Adrenal gland (tissue), 9 donors: ENCODE measurements at regions not wholly inside any gene's neighbourhood (a gene's known extent, or its start where the extent isn't known, plus 50 kb on each side); places are given as distances from the start of the nearest gene placed in this dataset.

ENCODE experiments used
- DNase-seq, 7 donors: peaks; one replicate each; pipeline ENCODE4 v3.0.0-alpha.2; 2019 to 2020
- H3K27ac ChIP-seq, 5 donors: fragments of 200-600 bp; sonication (generic) in 4 of 5; 1 replicate in 3 of 5; 2 replicates in 2 of 5; pipeline versions ENCODE4 v1.5.1 to v1.8.0; 2016 to 2020; ENCODE audit warnings: mild to moderate bottlenecking in 1 of 5
- H3K27me3 ChIP-seq: fragments of 200-600 bp; 2 replicates; pipeline ENCODE4 v1.8.0; 2021
- H3K36me3 ChIP-seq, 2 donors: fragments of 200-600 bp; replicated peaks in 1 of 2; 1 replicate in 1 of 2; 2 replicates in 1 of 2; pipeline versions ENCODE4 v1.5.1 to v1.8.0; 2018 to 2022
- H3K4me1 ChIP-seq, 2 donors: fragments of 200-600 bp; replicated peaks in 1 of 2; 1 replicate in 1 of 2; 2 replicates in 1 of 2; pipeline versions ENCODE4 v1.5.1 to v1.8.0; 2018 to 2021
- H3K4me3 ChIP-seq, 4 donors: fragments of 200-600 bp; sonication (generic) in 3 of 4; one replicate each; pipeline ENCODE4 v1.5.1; 2016 to 2018
- H3K9me3 ChIP-seq, 3 donors: fragments of 200-600 bp; sonication (generic) in 1 of 3; replicated peaks in 1 of 3; 1 replicate in 2 of 3; 2 replicates in 1 of 3; pipeline versions ENCODE4 v1.5.1 to v1.8.0; 2016 to 2021
- CTCF ChIP-seq, 6 experiments: fragments of 450-650 bp in 4 of 6; fragments of 200-600 bp in 2 of 6; sonication (generic) in 1 of 6; IDR thresholded peaks; 1 replicate in 5 of 6; 2 replicates in 1 of 6; pipeline versions ENCODE4 v1.5.1 to v1.8.0; 2016 to 2021; ENCODE audit warnings: antibody characterized with exemption in 6 of 6, mild to moderate bottlenecking in 2 of 6, moderate library complexity in 1 of 6
- POLR2A ChIP-seq, 2 donors: fragments of 450-650 bp; IDR thresholded peaks; one replicate each; pipeline ENCODE4 v1.6.1; 2017; ENCODE audit warnings: antibody characterized with exemption in 2 of 2, mild to moderate bottlenecking in 2 of 2, moderate library complexity in 1 of 2
- WGBS, 4 donors: extraction: QIAGEN DNeasy Blood & Tissue Kit in 2 of 4; methylation state at CpG; one replicate each; pipeline versions ENCODE4 v1.1.5 to v1.1.7; 2013 to 2017; 5-methylcytosine and 5-hydroxymethylcytosine counted together
- intact Hi-C, 2 donors: fragments of 100-400 bp; cut with DNase I; formaldehyde crosslinking; loops; one replicate each; pipeline versions ENCODE4 v1.14.1 to v1.15.0; 2022 to 2023
- donor health status: healthy with polysubstance abuse.
- donor health status: Bipolar disorder and iron deficiency.
- donor health status: DM: yes; HTN: yes; CAD: no.
- donor health status: DM: no; HTN: no; CAD: no.
- donor health status: DM: no; HTN: no; CAD: no.

GRCh38 chrY:9034217-9034616 lies 303.0 kb upstream of the TSPY4 start:
- TF ChIP-seq POLR2A (IDR thresholded peaks at IDR 0.05) (no peak), CTCF (IDR thresholded peaks at IDR 0.05) (no peak)
- H3K27ac ChIP-seq = no peak overlapping the region
- no peak overlapping the region for H3K4me3 ChIP-seq
- no peak for DNase-seq
- no peaks in the 10 kb centered on the region for H3K27me3 ChIP-seq
- intact Hi-C loops = no loop called here
- no peaks in the 10 kb centered on the region for H3K9me3 ChIP-seq
- 43 to 60% methylated on average over 3 of the region's 3 CpGs; no CpG with 5 or more reads in 2 of the 4 donors for WGBS, 4 donors
- H3K36me3 ChIP-seq = no peaks in the 10 kb centered on the region
- H3K4me1 ChIP-seq = no peaks in the 10 kb centered on the region

GRCh38 chrY:9035246-9035645 lies 302.0 kb upstream of the TSPY4 start:
- TF ChIP-seq CTCF (IDR thresholded peaks at IDR 0.05) = no peak
- Histone ChIP-seq H3K4me1 (no peaks in the 10 kb centered on the region), H3K4me3 (no peak overlapping the region), H3K27ac (no peak overlapping the region), H3K9me3 (no peaks in the 10 kb centered on the region), H3K36me3 (no peaks in the 10 kb centered on the region), H3K27me3 (no peaks in the 10 kb centered on the region)
- 24 to 41% methylated on average over 3 of the region's 3 CpGs; no CpG with 5 or more reads in 2 of the 4 donors for WGBS, 4 donors
- intact Hi-C loops = no loop called here
- DNase-seq = no peak

- Histone ChIP-seq H3K27me3 (no peaks in the 10 kb centered on the region), H3K4me3 (no peak overlapping the region), H3K27ac (no peak overlapping the region), H3K36me3 (no peaks in the 10 kb centered on the region), H3K9me3 (no peaks in the 10 kb centered on the region), H3K4me1 (no peaks in the 10 kb centered on the region)
- no peak for DNase-seq
- TF ChIP-seq POLR2A (IDR thresholded peaks at IDR 0.05) (no peak), CTCF (IDR thresholded peaks at IDR 0.05) (no peak)
- WGBS, 4 donors = 28 to 42% methylated on average over 3 of the region's 3 CpGs; no CpG with 5 or more reads in 2 of the 4 donors
- intact Hi-C loops = no loop called here
These were observed 295.8 kb upstream of the TSPY4 start for GRCh38 chrY:9041474-9041873.
